GM19023 (cell line): ENCODE measurements at regions not wholly inside any gene's neighbourhood (a gene's known extent, or its start where the extent isn't known, plus 50 kb on each side); places are given as distances from the start of the nearest gene placed in this dataset.
"Not testable (repeated sequence)": the region's sequence is repeated elsewhere in the genome, so short reads cannot be mapped to it uniquely, and the experiment has no call there.

ENCODE experiments used
- ATAC-seq: cut with Tn5 transposase; IDR thresholded peaks from one replicate; pipeline ENCODE4 v1.9.1; 2021; ENCODE audit warnings: mild to moderate bottlenecking, moderate library complexity; ENCODE audit not compliant: unreplicated experiment

- ATAC-seq: no peak
Observed at GRCh38 chr17:62206550-62206949, 141.5 kb upstream of the MED13 start.

GRCh38 chr17:62197156-62197555, 132.1 kb upstream of the MED13 start:
- not testable (repeated sequence) for ATAC-seq

DNA sequence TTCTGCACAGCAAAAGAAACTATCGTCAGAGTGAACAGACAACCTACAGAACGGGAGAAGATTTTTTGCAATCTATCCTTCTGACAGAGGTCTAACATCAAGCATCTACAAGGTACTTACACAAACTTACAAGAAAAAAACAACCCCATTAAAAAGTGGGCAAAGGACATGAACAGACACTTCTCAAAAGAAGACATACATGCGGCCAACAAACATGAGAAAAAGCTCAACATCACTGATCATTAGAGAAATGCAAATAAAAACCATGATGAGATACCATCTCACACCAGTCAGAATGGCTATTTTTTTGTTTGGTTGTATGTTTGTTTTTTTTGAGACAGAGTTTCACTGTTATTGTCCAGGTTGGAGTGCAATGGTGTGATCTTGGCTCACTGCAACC, 131.5 kb upstream of the MED13 start:
- not testable (repeated sequence) for ATAC-seq

DNA sequence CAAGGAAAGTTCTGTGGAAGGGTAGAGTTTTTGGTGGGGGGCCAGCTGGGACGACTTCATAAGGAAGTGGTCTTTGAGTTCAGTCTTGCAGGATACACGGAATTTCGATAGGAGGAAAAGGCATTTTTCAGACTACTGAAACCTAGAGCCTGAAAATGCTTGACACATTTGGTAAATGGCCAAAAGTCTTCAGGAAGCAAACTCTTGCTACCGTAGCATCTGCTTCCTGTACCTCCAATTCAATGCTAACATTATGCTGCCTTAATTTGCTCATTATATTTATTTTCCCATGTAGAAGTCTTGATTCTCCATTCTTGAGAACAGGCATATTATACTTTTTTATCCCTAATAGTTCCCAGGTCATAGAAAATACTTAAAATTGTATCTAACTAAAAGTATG, 129.3 kb upstream of the MED13 start:
- no peak for ATAC-seq

GRCh38 chr17:62193249-62193648, 128.2 kb upstream of the MED13 start:
- ATAC-seq: no peak

DNA sequence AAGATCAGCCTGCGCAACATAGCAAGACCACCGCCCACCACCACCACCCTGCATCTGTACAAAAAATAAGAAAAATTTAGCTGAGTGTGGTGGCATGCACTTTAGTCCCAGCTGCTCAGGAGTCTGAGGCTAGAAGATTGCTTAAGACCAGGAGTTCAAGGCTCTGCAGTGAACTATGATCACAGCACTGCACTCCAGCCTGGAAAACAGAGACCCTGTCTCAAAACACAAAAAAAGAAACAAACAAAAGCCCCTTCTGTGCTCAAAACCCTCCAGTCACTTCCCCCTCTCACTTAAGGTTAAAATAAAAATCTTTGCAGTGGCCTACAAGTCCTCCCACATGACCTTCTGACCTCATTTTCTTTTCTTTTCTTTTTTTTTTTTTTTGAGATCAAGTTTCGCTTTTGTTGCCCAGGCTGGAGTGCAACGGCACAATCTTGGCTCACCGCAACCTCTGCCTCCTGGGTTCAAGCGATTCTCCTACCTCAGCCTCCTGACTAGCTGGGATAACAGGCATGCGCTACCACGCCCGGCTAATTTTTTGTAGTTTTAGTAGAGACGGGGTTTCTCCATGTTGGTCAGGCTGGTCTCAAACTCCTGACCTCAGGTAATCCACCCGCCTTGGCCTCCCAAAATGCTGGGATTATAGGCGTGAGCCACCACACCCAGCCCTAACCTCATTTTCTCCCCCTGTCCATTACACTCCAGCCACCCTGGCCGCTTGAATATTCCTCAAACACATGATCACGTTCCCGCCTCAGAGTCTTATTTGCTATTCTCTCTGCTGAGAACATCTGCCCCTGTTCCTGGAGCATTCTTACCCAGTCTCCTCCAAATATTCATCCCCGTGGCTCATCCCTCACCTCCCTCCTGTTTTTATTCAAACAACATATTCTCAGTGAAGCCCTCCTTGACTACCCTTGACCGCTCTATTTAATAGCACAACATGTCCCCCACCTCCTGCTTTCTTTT, 126.6 kb upstream of the MED13 start:
- no peak for ATAC-seq

- ATAC-seq: no peak
Observed at GRCh38 chr17:62189377-62189776, 124.3 kb upstream of the MED13 start.

- no peak for ATAC-seq
Observed at GRCh38 chr17:62188713-62189112, 123.6 kb upstream of the MED13 start.

DNA sequence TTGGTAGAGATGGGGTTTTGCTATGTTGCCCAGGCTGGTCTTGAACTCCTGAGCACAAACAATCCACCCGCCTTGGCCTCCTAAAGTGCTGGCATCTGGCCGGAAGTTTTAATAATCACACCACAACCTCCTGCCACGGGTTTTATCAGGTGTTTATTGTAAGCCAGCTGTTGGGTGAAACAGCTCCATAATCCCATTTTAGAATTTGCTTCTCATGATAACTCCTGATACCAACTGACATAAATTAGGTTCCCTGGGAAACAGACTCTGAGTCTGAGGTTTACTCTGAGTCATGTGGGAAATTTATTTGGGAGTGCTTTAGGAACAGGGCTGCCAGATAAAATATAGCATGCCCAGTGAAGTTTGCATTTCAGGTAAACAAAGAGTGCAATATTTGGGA, 122.6 kb upstream of the MED13 start:
- no peak for ATAC-seq

- no peak for ATAC-seq
Observed at GRCh38 chr17:62186841-62187240, 121.8 kb upstream of the MED13 start.

DNA sequence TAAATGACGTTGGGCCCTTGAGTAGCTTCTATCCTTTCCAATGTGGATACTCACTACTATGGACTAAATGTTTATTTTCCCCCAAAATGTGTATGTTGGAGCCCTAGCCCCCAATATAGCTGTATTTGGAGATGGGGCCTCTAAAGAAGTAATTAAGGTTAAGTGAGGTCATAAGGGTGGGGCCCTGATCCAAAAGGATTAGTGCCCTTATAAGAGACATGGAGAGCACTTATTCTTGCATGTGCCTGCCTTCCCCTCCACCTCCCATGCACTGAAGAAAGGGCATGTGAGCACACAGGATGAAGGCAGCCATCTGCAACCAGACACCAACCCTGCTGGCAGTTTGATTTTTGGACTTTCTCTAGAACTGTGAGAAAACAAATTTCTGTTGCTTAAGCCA, 115.7 kb upstream of the MED13 start:
- no peak for ATAC-seq

DNA sequence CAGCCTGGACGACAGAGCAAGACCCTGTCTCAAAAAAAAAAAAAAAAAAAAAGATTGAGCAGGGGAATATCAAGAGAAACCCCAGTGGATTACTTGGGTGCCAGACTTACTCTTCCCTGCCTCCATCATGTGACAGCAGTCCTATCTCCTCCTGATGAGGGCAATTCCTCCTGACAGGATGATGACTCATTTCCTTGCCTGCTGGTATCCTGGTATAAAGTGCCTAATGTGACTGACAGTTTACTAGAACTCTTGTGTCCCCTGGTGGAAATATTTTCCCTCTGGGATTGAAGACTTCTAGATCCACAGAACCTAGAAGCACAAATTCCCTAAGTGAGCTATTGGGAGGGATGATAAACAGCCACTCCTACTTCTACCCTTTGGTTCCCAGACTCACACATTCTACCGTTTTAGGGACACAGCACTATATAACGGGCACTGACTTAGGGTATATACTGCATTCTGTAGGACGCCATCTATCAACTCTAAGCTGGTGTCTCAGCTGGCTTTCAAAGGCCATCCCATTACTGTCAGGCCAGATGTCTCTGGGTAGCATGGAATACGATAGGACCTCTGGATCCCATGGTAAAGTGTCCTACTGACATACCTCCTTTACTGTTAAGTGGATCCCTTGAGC, 114.6 kb upstream of the MED13 start:
- no peak for ATAC-seq

- no peak for ATAC-seq
Observed at GRCh38 chr17:62178579-62178978, 113.5 kb upstream of the MED13 start.

GRCh38 chr17:62172492-62173291, 107.6 kb upstream of the MED13 start:
- no peak for ATAC-seq

GRCh38 chr17:62167076-62167475, 102.0 kb upstream of the MED13 start:
- no peak for ATAC-seq

- peak; percentile 54 for ATAC-seq
Observed at GRCh38 chr17:62164747-62165722, 100.0 kb upstream of the MED13 start.

DNA sequence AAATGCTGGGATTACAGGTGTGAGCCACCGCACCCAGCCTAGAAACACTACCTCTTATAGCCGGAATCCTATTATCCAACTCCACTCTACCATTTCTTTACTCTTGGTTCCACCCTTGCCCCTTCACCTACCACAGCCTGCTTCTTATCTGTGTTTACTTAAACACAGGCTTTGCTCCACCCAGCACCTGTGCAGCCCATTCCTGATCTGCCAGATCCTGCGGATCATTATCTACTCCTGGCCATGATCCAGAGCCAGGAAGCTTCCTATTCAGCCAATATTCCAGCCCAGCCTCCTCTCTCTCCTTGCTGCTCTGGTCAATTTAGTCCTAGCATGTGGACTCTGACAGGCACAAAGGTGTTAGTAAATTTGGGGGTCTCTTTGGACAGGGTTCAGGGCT, 98.8 kb upstream of the MED13 start:
- no peak for ATAC-seq

GRCh38 chr17:62162898-62163297, 97.8 kb upstream of the MED13 start:
- no peak for ATAC-seq

DNA sequence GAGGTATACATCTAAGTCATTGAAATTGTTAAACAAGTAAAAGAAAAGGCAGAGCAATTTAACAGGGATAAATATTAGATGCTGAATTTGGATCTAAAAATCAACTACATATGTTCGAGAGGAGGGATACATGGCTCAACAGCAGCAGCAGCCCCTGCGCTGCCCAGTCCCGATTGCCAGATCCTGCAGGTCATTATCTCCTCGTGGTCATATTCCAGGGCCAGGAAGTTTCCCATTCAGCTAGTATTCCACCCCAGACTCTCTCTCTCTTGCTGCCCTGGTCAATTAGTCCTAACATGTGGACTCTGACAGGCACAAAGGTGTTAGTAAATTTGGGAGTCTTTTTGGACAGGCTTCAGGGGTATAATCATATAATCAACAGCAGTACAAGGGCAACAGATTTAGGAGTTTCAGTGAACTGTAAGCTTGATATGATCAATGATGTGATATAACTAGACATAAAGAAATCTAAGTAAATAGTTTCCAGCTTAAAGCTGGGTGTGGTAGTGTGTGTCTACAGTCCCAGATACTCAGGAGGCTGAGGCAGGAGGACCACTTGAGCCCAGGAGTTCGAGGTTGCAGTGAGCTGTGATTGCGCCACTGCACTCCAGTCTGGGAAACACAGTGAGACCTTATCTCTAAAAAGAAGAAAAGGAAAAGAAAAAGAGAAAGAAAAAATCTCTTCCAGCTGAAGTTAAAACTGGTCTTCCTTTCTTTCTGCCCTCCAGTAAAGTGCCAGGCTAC, 96.5 kb upstream of the MED13 start:
- ATAC-seq: no peak

GRCh38 chr17:62160816-62161215, 95.7 kb upstream of the MED13 start:
- no peak for ATAC-seq
